HEK293 (cell line): ENCODE measurements at regions not wholly inside any gene's neighbourhood (a gene's known extent, or its start where the extent isn't known, plus 50 kb on each side); places are given as distances from the start of the nearest gene placed in this dataset.

ENCODE experiments used
- CTCF ChIA-PET: fragments of 350-600 bp; formaldehyde crosslinking; extraction: SDS; loops from one replicate; lab custom pipeline; 2021; ENCODE audit warnings: antibody characterized with exemption; lab: Yijun Ruan, JAX
- POLR2A ChIA-PET: fragments of 300-600 bp; formaldehyde crosslinking; extraction: SDS; loops from one replicate; lab custom pipeline; 2020; ENCODE audit warnings: antibody characterized with exemption, inconsistent platforms; lab: Yijun Ruan, JAX
- H3K27ac ChIP-seq: fragments of 200-500 bp; sonication (Bioruptor generic); 2 replicates; pipeline ENCODE4 v1.5.1; 2014; ENCODE audit warnings: low read depth, low read length, control low read depth, inconsistent platforms; ENCODE audit errors: extremely low read depth
- H3K36me3 ChIP-seq, 2 experiments: fragments of 200-500 bp in 1 of 2; sonication (Bioruptor generic) in 1 of 2; 1 replicate in 1 of 2; 2 replicates in 1 of 2; pipeline ENCODE4 v1.5.1; 2014 to 2017; ENCODE audit warnings: inconsistent platforms in 2 of 2, low read length in 2 of 2; ENCODE audit not compliant: control insufficient read depth in 2 of 2, insufficient read depth in 1 of 2
- H3K4me1 ChIP-seq: fragments of 200-500 bp; sonication (Bioruptor generic); 2 replicates; pipeline ENCODE4 v1.5.1; 2014; ENCODE audit warnings: mild to moderate bottlenecking, low read length, inconsistent platforms; ENCODE audit not compliant: control insufficient read depth, insufficient read depth
- H3K4me3 ChIP-seq: 2 replicates; pipeline ENCODE4 v1.5.1; 2011; ENCODE audit warnings: low read depth, mild to moderate bottlenecking, control low read depth, low read length, moderate library complexity
- H3K9me3 ChIP-seq: fragments of 200-500 bp; sonication (Bioruptor generic); 2 replicates; pipeline ENCODE4 v1.5.1; 2014; ENCODE audit warnings: low read depth, low read length, inconsistent platforms; ENCODE audit not compliant: control insufficient read depth, insufficient read depth
- KLF8 ChIP-seq: fragments of 450-650 bp; formaldehyde crosslinking; IDR thresholded peaks from 2 replicates; pipeline ENCODE4 v1.5.1; 2016; ENCODE audit warnings: missing biosample characterization, missing genetic modification characterization
- SALL2 ChIP-seq: fragments of 450-650 bp; formaldehyde crosslinking; IDR thresholded peaks from 2 replicates; pipeline ENCODE4 v1.5.0; 2017; ENCODE audit warnings: missing biosample characterization, mild to moderate bottlenecking, missing genetic modification characterization, borderline replicate concordance
- SETDB1 ChIP-seq: IDR thresholded peaks from one replicate; pipeline ENCODE4 v1.6.1; 2017; ENCODE audit warnings: mild to moderate bottlenecking, low read length, moderate library complexity, mixed read lengths; ENCODE audit not compliant: insufficient read length
- TSHZ1 ChIP-seq: fragments of 450-650 bp; formaldehyde crosslinking; IDR thresholded peaks from 2 replicates; pipeline ENCODE4 v1.5.1; 2016; ENCODE audit warnings: missing biosample characterization, missing genetic modification characterization, borderline replicate concordance
- YY1 ChIP-seq: fragments of 450-650 bp; formaldehyde crosslinking; IDR thresholded peaks from 2 replicates; pipeline ENCODE4 v1.5.1; 2018; ENCODE audit warnings: missing biosample characterization, missing genetic modification characterization
- ZBTB1 ChIP-seq: fragments of 450-650 bp; formaldehyde crosslinking; IDR thresholded peaks from 2 replicates; pipeline ENCODE4 v1.5.1; 2016; ENCODE audit warnings: missing biosample characterization, missing genetic modification characterization
- ZBTB26 ChIP-seq: fragments of 450-650 bp; formaldehyde crosslinking; optimal IDR thresholded peaks from 2 replicates; pipeline ENCODE3; 2016; ENCODE audit warnings: missing biosample characterization, mild to moderate bottlenecking, missing genetic modification characterization
- ZFP69B ChIP-seq: fragments of 450-650 bp; formaldehyde crosslinking; IDR thresholded peaks from 2 replicates; pipeline ENCODE4 v1.5.1; 2016; ENCODE audit warnings: missing biosample characterization, missing genetic modification characterization
- ZNF10 ChIP-seq: fragments of 450-650 bp; formaldehyde crosslinking; IDR thresholded peaks from 2 replicates; pipeline ENCODE4 v1.5.1; 2017; ENCODE audit warnings: missing biosample characterization, missing genetic modification characterization
- ZNF138 ChIP-seq: fragments of 450-650 bp; formaldehyde crosslinking; IDR thresholded peaks from 2 replicates; pipeline ENCODE4 v1.5.1; 2016; ENCODE audit warnings: missing biosample characterization, missing genetic modification characterization, borderline replicate concordance
- ZNF16 ChIP-seq: fragments of 450-650 bp; formaldehyde crosslinking; IDR thresholded peaks from 2 replicates; pipeline ENCODE4 v1.5.1; 2016; ENCODE audit warnings: low read depth, missing biosample characterization, missing genetic modification characterization
- ZNF169 ChIP-seq: fragments of 450-650 bp; formaldehyde crosslinking; IDR thresholded peaks from 2 replicates; pipeline ENCODE4 v1.5.1; 2016; ENCODE audit warnings: missing biosample characterization, missing genetic modification characterization
- ZNF174 ChIP-seq: fragments of 450-650 bp; formaldehyde crosslinking; IDR thresholded peaks from 2 replicates; pipeline ENCODE4 v1.5.0; 2017; ENCODE audit warnings: missing biosample characterization, mild to moderate bottlenecking, missing genetic modification characterization
- ZNF211 ChIP-seq: fragments of 450-650 bp; formaldehyde crosslinking; IDR thresholded peaks from 2 replicates; pipeline ENCODE4 v1.5.1; 2016; ENCODE audit warnings: low read depth, missing biosample characterization, missing genetic modification characterization
- ZNF248 ChIP-seq: fragments of 450-650 bp; formaldehyde crosslinking; IDR thresholded peaks from 2 replicates; pipeline ENCODE4 v1.5.1; 2017; ENCODE audit warnings: missing biosample characterization, missing genetic modification characterization
- ZNF341 ChIP-seq: fragments of 450-650 bp; formaldehyde crosslinking; IDR thresholded peaks from 2 replicates; pipeline ENCODE4; 2016; ENCODE audit warnings: low read depth, missing biosample characterization, missing genetic modification characterization
- ZNF391 ChIP-seq: fragments of 450-650 bp; formaldehyde crosslinking; IDR thresholded peaks from 2 replicates; pipeline ENCODE4 v1.5.1; 2016; ENCODE audit warnings: low read depth, missing biosample characterization, missing genetic modification characterization, borderline replicate concordance
- ZNF521 ChIP-seq: fragments of 450-650 bp; formaldehyde crosslinking; IDR thresholded peaks from 2 replicates; pipeline ENCODE4 v1.5.1; 2017; ENCODE audit warnings: missing biosample characterization, mild to moderate bottlenecking, missing genetic modification characterization
- ZNF555 ChIP-seq: fragments of 450-650 bp; formaldehyde crosslinking; conservative IDR thresholded peaks from 2 replicates; pipeline ENCODE4 v1.5.1; 2017; ENCODE audit warnings: missing biosample characterization, mild to moderate bottlenecking, missing genetic modification characterization, inconsistent platforms
- ZNF621 ChIP-seq: fragments of 450-650 bp; formaldehyde crosslinking; IDR thresholded peaks from 2 replicates; pipeline ENCODE4 v1.5.1; 2017; ENCODE audit warnings: missing biosample characterization, missing genetic modification characterization
- ZNF654 ChIP-seq: fragments of 450-650 bp; formaldehyde crosslinking; IDR thresholded peaks from 2 replicates; pipeline ENCODE4 v1.5.1; 2016; ENCODE audit warnings: low read depth, missing biosample characterization, missing genetic modification characterization
- TF ChIP-seq, protein P1 (sequence below): fragments of 450-650 bp; formaldehyde crosslinking; IDR thresholded peaks from 2 replicates; pipeline ENCODE4 v1.5.1; 2016; ENCODE audit warnings: missing biosample characterization, missing genetic modification characterization
- TF ChIP-seq, protein P2 (sequence below): fragments of 450-650 bp; formaldehyde crosslinking; IDR thresholded peaks from 2 replicates; pipeline ENCODE4 v1.5.1; 2016; ENCODE audit warnings: missing biosample characterization, missing genetic modification characterization, low read depth
- TF ChIP-seq, protein P3 (sequence below): fragments of 450-650 bp; formaldehyde crosslinking; IDR thresholded peaks from 2 replicates; pipeline ENCODE4 v1.5.1; 2016; ENCODE audit warnings: missing biosample characterization, missing genetic modification characterization

DNA sequence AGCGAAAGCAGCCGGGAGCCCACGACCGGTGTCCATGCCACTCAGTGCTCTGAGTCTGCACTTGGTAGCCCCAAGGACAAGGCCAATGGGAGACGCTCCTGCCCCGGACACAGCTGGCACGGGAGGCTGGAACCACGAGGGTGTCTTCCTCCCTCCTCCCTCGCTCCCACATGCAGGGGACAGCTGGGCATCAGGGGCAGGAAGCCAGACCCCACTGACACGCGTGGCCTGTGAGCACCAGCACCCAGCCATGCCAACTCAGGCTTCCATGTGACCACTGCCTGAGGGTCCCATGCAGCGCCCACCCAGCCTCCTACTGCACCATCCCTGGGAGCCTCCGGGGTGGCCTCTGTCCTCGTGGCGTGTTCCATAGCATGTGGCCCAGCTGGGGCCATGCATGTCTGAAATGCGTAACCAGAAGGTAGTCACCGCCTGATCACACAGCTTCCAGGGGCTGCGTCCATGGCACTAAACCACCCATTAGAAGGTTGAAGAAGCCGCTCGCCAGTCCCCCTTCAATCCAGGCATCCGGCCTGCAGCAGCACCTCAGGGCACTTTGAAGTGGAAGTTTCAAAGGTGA is 323.2 kb upstream of the SALL3 start:
- H3K4me1 ChIP-seq: no peaks in the 10 kb centered on the region
- ChIA-PET POLR2A (no interaction called here), CTCF (no interaction called here)
- no peak for TF ChIP-seq ZNF248 (tag by site-specific recombination)
- no peak for TF ChIP-seq ZNF174
- no peak for TF ChIP-seq ZNF138 (tag by site-specific recombination)
- no peak for TF ChIP-seq ZNF621 (tag by site-specific recombination)
- TF ChIP-seq, protein P1, sequence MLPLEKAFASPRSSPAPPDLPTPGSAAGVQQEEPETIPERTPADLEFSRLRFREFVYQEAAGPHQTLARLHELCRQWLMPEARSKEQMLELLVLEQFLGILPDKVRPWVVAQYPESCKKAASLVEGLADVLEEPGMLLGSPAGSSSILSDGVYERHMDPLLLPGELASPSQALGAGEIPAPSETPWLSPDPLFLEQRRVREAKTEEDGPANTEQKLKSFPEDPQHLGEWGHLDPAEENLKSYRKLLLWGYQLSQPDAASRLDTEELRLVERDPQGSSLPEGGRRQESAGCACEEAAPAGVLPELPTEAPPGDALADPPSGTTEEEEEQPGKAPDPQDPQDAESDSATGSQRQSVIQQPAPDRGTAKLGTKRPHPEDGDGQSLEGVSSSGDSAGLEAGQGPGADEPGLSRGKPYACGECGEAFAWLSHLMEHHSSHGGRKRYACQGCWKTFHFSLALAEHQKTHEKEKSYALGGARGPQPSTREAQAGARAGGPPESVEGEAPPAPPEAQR: no peak
- TF ChIP-seq ZBTB26 (tag by site-specific recombination): no peak
- TF ChIP-seq ZBTB1: no peak
- TF ChIP-seq ZNF391 (tag by site-specific recombination): no peak
- no peak for TF ChIP-seq ZFP69B (tag by site-specific recombination)
- TF ChIP-seq KLF8 (tag by site-specific recombination): no peak
- TF ChIP-seq ZNF16 (tag by site-specific recombination): no peak
- no peak for TF ChIP-seq SALL2
- TF ChIP-seq ZNF211 (tag by site-specific recombination): no peak
- TF ChIP-seq, protein P2, sequence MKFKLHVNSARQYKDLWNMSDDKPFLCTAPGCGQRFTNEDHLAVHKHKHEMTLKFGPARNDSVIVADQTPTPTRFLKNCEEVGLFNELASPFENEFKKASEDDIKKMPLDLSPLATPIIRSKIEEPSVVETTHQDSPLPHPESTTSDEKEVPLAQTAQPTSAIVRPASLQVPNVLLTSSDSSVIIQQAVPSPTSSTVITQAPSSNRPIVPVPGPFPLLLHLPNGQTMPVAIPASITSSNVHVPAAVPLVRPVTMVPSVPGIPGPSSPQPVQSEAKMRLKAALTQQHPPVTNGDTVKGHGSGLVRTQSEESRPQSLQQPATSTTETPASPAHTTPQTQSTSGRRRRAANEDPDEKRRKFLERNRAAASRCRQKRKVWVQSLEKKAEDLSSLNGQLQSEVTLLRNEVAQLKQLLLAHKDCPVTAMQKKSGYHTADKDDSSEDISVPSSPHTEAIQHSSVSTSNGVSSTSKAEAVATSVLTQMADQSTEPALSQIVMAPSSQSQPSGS (tag by site-specific recombination): no peak
- TF ChIP-seq ZNF555: no peak
- TF ChIP-seq ZNF341 (tag by site-specific recombination): no peak
- TF ChIP-seq ZNF169 (tag by site-specific recombination): no peak
- TF ChIP-seq, protein P3, sequence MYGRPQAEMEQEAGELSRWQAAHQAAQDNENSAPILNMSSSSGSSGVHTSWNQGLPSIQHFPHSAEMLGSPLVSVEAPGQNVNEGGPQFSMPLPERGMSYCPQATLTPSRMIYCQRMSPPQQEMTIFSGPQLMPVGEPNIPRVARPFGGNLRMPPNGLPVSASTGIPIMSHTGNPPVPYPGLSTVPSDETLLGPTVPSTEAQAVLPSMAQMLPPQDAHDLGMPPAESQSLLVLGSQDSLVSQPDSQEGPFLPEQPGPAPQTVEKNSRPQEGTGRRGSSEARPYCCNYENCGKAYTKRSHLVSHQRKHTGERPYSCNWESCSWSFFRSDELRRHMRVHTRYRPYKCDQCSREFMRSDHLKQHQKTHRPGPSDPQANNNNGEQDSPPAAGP (tag by site-specific recombination): no peak
- H3K36me3 ChIP-seq: no peaks in the 10 kb centered on the region
- H3K4me3 ChIP-seq: no peak overlapping the region
- no peak overlapping the region for H3K27ac ChIP-seq
- H3K9me3 ChIP-seq: no peaks in the 10 kb centered on the region

- POLR2A ChIA-PET: no interaction called here
- H3K36me3 ChIP-seq: no peaks in the 10 kb centered on the region
- H3K4me1 ChIP-seq: no peaks in the 10 kb centered on the region
- H3K27ac ChIP-seq: no peak overlapping the region
- no peak overlapping the region for H3K4me3 ChIP-seq
- no peaks in the 10 kb centered on the region for H3K9me3 ChIP-seq
- CTCF ChIA-PET: interaction anchor here (0.7 to 1.5 kb wide), 4 partner anchors 9 to 328 kb away, joined by 4 to 7 read pairs (median 4); no protein-coding TSS in a partner anchor
- TF ChIP-seq, protein P2 (tag by site-specific recombination): no peak
- no peak for TF ChIP-seq ZNF521
- no peak for TF ChIP-seq TSHZ1 (tag by site-specific recombination)
- TF ChIP-seq YY1 (tag by site-specific recombination): no peak
- TF ChIP-seq ZNF654 (tag by site-specific recombination): no peak
- no peak for TF ChIP-seq ZNF10 (tag by site-specific recombination)
- TF ChIP-seq SETDB1: no peak
These were observed 321.1 kb upstream of the SALL3 start for GRCh38 chr18:78658531-78658930.
